Lower lobe of right lung (tissue), 2 donors: ENCODE measurements at regions not wholly inside any gene's neighbourhood (a gene's known extent, or its start where the extent isn't known, plus 50 kb on each side); places are given as distances from the start of the nearest gene placed in this dataset.

Source experiments
- ATAC-seq, 2 donors: fragments of 200-7000 bp; cut with Tn5 transposase; one replicate each; pipeline ENCODE4 v1.9.1; 2020 to 2022; ENCODE audit warnings: mild to moderate bottlenecking in 2 of 2, moderate library complexity in 2 of 2
- DNase-seq: peaks from one replicate; pipeline ENCODE4 v3.0.0-alpha.2; 2020
- H3K27ac ChIP-seq: fragments of 200-600 bp; one replicate; pipeline ENCODE4 v1.8.0; 2022
- H3K27me3 ChIP-seq: fragments of 200-600 bp; one replicate; pipeline ENCODE4 v1.8.0; 2022; ENCODE audit warnings: low read depth
- H3K36me3 ChIP-seq: fragments of 200-600 bp; one replicate; pipeline ENCODE4 v1.8.0; 2022; ENCODE audit warnings: mild to moderate bottlenecking
- H3K4me1 ChIP-seq: fragments of 200-600 bp; one replicate; pipeline ENCODE4 v1.8.0; 2022
- H3K4me3 ChIP-seq: fragments of 200-600 bp; one replicate; pipeline ENCODE4 v1.8.0; 2022; ENCODE audit warnings: mild to moderate bottlenecking
- H3K9me3 ChIP-seq: fragments of 200-600 bp; one replicate; pipeline ENCODE4 v1.8.0; 2022
- CTCF ChIP-seq: fragments of 200-600 bp; IDR thresholded peaks from one replicate; pipeline ENCODE4 v1.8.0; 2022; ENCODE audit warnings: antibody characterized with exemption, mild to moderate bottlenecking
- intact Hi-C: fragments of 100-400 bp; cut with DNase I; formaldehyde crosslinking; loops from one replicate; pipeline ENCODE4 v1.11.0; 2022
- donor health status: DM: no; HTN: yes; CAD: no; lungs with severe emphysema.

- TF ChIP-seq CTCF = no peak
- ATAC-seq = peak in 1 of 2 donors; percentile 16
- Histone ChIP-seq H3K4me1 (peaks cover 9% of the 10 kb centered on the region), H3K27me3 (no peaks in the 10 kb centered on the region), H3K36me3 (no peaks in the 10 kb centered on the region), H3K4me3 (no peak overlapping the region), H3K27ac (no peak overlapping the region), H3K9me3 (no peaks in the 10 kb centered on the region)
- intact Hi-C loops = no loop called here
- no peak for DNase-seq
Observed at GRCh38 chr1:212495766-212496494, 63.2 kb downstream of the NENF start.

- Histone ChIP-seq H3K4me3 (no peak overlapping the region), H3K36me3 (no peaks in the 10 kb centered on the region), H3K27ac (no peak overlapping the region), H3K27me3 (no peaks in the 10 kb centered on the region), H3K4me1 (peaks cover 9% of the 10 kb centered on the region), H3K9me3 (no peaks in the 10 kb centered on the region)
- no peak for TF ChIP-seq CTCF
- intact Hi-C loops = no loop called here
- ATAC-seq (no peak), DNase-seq (no peak)
Observed at GRCh38 chr1:212496682-212497081, 64.0 kb downstream of the NENF start.

- H3K36me3 ChIP-seq = no peaks in the 10 kb centered on the region
- no peak overlapping the region for H3K27ac ChIP-seq
- H3K9me3 ChIP-seq = no peaks in the 10 kb centered on the region
- peaks cover 9% of the 10 kb centered on the region for H3K4me1 ChIP-seq
- ATAC-seq = no peak
- intact Hi-C loops = no loop called here
- DNase-seq = no peak
- H3K4me3 ChIP-seq = no peak overlapping the region
- no peaks in the 10 kb centered on the region for H3K27me3 ChIP-seq
- no peak for TF ChIP-seq CTCF
Observed at GRCh38 chr1:212497553-212497952, 64.8 kb downstream of the NENF start.

GRCh38 chr1:212498283-212499040, 65.7 kb downstream of the NENF start:
- ATAC-seq (peak; percentile 65 to 78), DNase-seq (no peak)
- H3K9me3 ChIP-seq = no peaks in the 10 kb centered on the region
- peaks cover 9% of the 10 kb centered on the region for H3K4me1 ChIP-seq
- intact Hi-C loops = no loop called here
- H3K36me3 ChIP-seq = no peaks in the 10 kb centered on the region
- no peaks in the 10 kb centered on the region for H3K27me3 ChIP-seq
- no peak for TF ChIP-seq CTCF
- no peak overlapping the region for H3K4me3 ChIP-seq
- no peak overlapping the region for H3K27ac ChIP-seq

GRCh38 chr1:212500351-212500750, 67.6 kb downstream of the NENF start:
- no peaks in the 10 kb centered on the region for H3K9me3 ChIP-seq
- H3K4me3 ChIP-seq = no peak overlapping the region
- ATAC-seq (no peak), DNase-seq (no peak)
- no peak overlapping the region for H3K27ac ChIP-seq
- H3K36me3 ChIP-seq = no peaks in the 10 kb centered on the region
- intact Hi-C loops = no loop called here
- TF ChIP-seq CTCF = no peak
- peaks cover 9% of the 10 kb centered on the region for H3K4me1 ChIP-seq
- no peaks in the 10 kb centered on the region for H3K27me3 ChIP-seq
